GM18507 (cell line): ENCODE measurements at regions not wholly inside any gene's neighbourhood (a gene's known extent, or its start where the extent isn't known, plus 50 kb on each side); places are given as distances from the start of the nearest gene placed in this dataset.
A peak's percentile ranks its signal among the peaks of the same experiment; 100 is the strongest.
"Not testable (repeated sequence)": the region's sequence is repeated elsewhere in the genome, so short reads cannot be mapped to it uniquely, and the experiment has no call there.

Experiments used
- DNase-seq: peaks from one replicate; pipeline ENCODE4 v3.0.0; 2011; ENCODE audit warnings: low read depth; ENCODE audit not compliant: insufficient read length; ENCODE audit errors: extremely low spot score
- FAIRE-seq: peaks from 2 replicates; lab custom pipeline; 2011; peaks lifted over from hg19 to GRCh38; lab: Jason Lieb, UNC

GRCh38 chr2:54065411-54065810, 50.0 kb upstream of the ACYP2 start:
- DNase-seq: no peak
- no peak for FAIRE-seq

GRCh38 chr2:54063967-54064535, 51.4 kb upstream of the ACYP2 start:
- DNase-seq (no peak), FAIRE-seq (no peak)

GRCh38 chr2:54062401-54062800, 53.0 kb upstream of the ACYP2 start:
- FAIRE-seq: no peak
- DNase-seq: no peak

- FAIRE-seq: no peak
- no peak for DNase-seq
Measured at GRCh38 chr2:54061272-54061671, 54.1 kb upstream of the ACYP2 start.

- FAIRE-seq (no peak), DNase-seq (no peak)
Measured at GRCh38 chr2:54059986-54060385, 55.4 kb upstream of the ACYP2 start.

GRCh38 chr2:54059504-54059903, 55.9 kb upstream of the ACYP2 start:
- no peak for DNase-seq
- FAIRE-seq: no peak

GRCh38 chr2:54058449-54058848, 57.0 kb upstream of the ACYP2 start:
- no peak for FAIRE-seq
- no peak for DNase-seq

GRCh38 chr2:54054774-54055173, 60.6 kb upstream of the ACYP2 start:
- FAIRE-seq: no peak
- no peak for DNase-seq

- DNase-seq: no peak
- peak; percentile 82 for FAIRE-seq
Measured at GRCh38 chr2:54054271-54054670, 61.1 kb upstream of the ACYP2 start.

- DNase-seq (no peak), FAIRE-seq (no peak)
Measured at GRCh38 chr2:54053830-54054229, 61.6 kb upstream of the ACYP2 start.

GRCh38 chr2:54052825-54053718, 62.3 kb upstream of the ACYP2 start:
- FAIRE-seq: peak; percentile 68

GRCh38 chr2:54050445-54050844, 65.0 kb upstream of the ACYP2 start:
- no peak for DNase-seq
- FAIRE-seq: no peak

More at GRCh38 chr2:54052825-54053718, 62.3 kb upstream of the ACYP2 start:
- no peak for DNase-seq

GRCh38 chr2:54049365-54049764, 66.0 kb upstream of the ACYP2 start:
- DNase-seq (no peak), FAIRE-seq (no peak)

- not testable (repeated sequence) for DNase-seq, FAIRE-seq
Measured at GRCh38 chr2:54048896-54049295, 66.5 kb upstream of the ACYP2 start.

GRCh38 chr2:54048117-54048785, 67.2 kb upstream of the ACYP2 start:
- DNase-seq (no peak), FAIRE-seq (no peak)

- FAIRE-seq (no peak), DNase-seq (no peak)
Measured at GRCh38 chr2:54047658-54048057, 67.8 kb upstream of the ACYP2 start.

GRCh38 chr2:54047091-54047490, 68.3 kb upstream of the ACYP2 start:
- no peak for FAIRE-seq

GRCh38 chr2:54042897-54043620, 72.3 kb upstream of the PSME4 start:
- no peak for FAIRE-seq

More at GRCh38 chr2:54047091-54047490, 68.3 kb upstream of the ACYP2 start:
- DNase-seq: no peak

GRCh38 chr2:54042341-54042740, 71.5 kb upstream of the PSME4 start:
- DNase-seq (no peak), FAIRE-seq (no peak)

More at GRCh38 chr2:54042897-54043620, 72.3 kb upstream of the PSME4 start:
- no peak for DNase-seq

GRCh38 chr2:54041135-54041534, 70.3 kb upstream of the PSME4 start:
- DNase-seq (no peak), FAIRE-seq (no peak)
